Peyer's patch (tissue), 4 donors: ENCODE measurements at regions not wholly inside any gene's neighbourhood (a gene's known extent, or its start where the extent isn't known, plus 50 kb on each side); places are given as distances from the start of the nearest gene placed in this dataset.

Experiments
- DNase-seq, 3 donors: peaks; one replicate each; pipeline ENCODE4 v3.0.0-alpha.2; 2017 to 2019
- H3K27ac ChIP-seq, 4 donors: fragments of 200-600 bp; sonication (generic); one replicate each; pipeline ENCODE4 v1.5.1; 2016 to 2019
- H3K27me3 ChIP-seq, 2 donors: fragments of 200-600 bp; sonication (generic); one replicate each; pipeline ENCODE4 v1.5.1; 2019
- H3K36me3 ChIP-seq, 3 donors: fragments of 200-600 bp; sonication (generic); one replicate each; pipeline ENCODE4 v1.5.1; 2016 to 2019
- H3K4me1 ChIP-seq, 4 donors: fragments of 200-600 bp; sonication (generic); one replicate each; pipeline ENCODE4 v1.5.1; 2016 to 2019
- H3K4me3 ChIP-seq, 4 donors: fragments of 200-600 bp; sonication (generic); 1 replicate in 3 of 4; 2 replicates in 1 of 4; pipeline ENCODE4 v1.5.1; 2016 to 2019; ENCODE audit warnings: mild to moderate bottlenecking in 1 of 4
- H3K9me3 ChIP-seq, 4 donors: fragments of 200-600 bp; sonication (generic); one replicate each; pipeline ENCODE4 v1.5.1; 2016 to 2019; ENCODE audit warnings: mild to moderate bottlenecking in 1 of 4
- POLR2A ChIP-seq, 2 donors: fragments of 450-650 bp; IDR thresholded peaks; one replicate each; pipeline ENCODE4 v1.5.1; 2017; ENCODE audit warnings: antibody characterized with exemption in 2 of 2, mild to moderate bottlenecking in 2 of 2, moderate library complexity in 2 of 2
- small RNA-seq, 2 donors: library from RNA; depleted of rRNA; stranded (forward); fragments of <200 nt; gene quantifications; one replicate each; pipeline ENCODE3, GENCODE V24; 2016
- TF ChIP-seq, protein P1 (sequence below), 6 experiments: fragments of 450-650 bp in 4 of 6; fragments of 200-600 bp in 2 of 6; sonication (generic) in 1 of 6; IDR thresholded peaks; one replicate each; pipeline ENCODE4 v1.5.1; 2017 to 2019; ENCODE audit warnings: antibody characterized with exemption in 6 of 6, mild to moderate bottlenecking in 3 of 6, moderate library complexity in 1 of 6

DNA sequence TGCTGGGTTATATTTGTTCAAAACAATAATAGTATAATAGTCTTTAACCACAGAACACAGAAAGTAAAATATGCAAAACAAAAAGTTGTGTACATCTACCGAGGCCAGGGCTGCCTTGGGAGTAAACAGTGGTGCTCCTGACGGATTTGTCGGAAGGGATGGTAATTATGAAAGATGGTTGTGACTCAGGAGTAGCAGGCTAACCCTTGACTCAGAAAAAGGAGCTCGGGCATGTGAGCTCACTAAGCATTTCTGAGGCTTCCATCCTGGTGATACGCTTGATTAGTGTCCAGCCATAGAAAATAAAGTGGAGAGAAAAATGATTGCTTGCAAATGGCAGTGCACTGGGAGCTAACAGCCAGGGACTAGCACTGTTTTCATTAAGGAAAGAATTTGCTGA is 53.2 kb upstream of the SPANXB1 start:
- no peaks in the 10 kb centered on the region for H3K4me1 ChIP-seq
- no peak for TF ChIP-seq POLR2A (IDR thresholded peaks at IDR 0.05)
- TF ChIP-seq, protein P1, sequence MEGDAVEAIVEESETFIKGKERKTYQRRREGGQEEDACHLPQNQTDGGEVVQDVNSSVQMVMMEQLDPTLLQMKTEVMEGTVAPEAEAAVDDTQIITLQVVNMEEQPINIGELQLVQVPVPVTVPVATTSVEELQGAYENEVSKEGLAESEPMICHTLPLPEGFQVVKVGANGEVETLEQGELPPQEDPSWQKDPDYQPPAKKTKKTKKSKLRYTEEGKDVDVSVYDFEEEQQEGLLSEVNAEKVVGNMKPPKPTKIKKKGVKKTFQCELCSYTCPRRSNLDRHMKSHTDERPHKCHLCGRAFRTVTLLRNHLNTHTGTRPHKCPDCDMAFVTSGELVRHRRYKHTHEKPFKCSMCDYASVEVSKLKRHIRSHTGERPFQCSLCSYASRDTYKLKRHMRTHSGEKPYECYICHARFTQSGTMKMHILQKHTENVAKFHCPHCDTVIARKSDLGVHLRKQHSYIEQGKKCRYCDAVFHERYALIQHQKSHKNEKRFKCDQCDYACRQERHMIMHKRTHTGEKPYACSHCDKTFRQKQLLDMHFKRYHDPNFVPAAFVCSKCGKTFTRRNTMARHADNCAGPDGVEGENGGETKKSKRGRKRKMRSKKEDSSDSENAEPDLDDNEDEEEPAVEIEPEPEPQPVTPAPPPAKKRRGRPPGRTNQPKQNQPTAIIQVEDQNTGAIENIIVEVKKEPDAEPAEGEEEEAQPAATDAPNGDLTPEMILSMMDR (IDR thresholded peaks at IDR 0.05), result no peak
- no peaks in the 10 kb centered on the region for H3K9me3 ChIP-seq
- no peak overlapping the region for H3K27ac ChIP-seq
- DNase-seq, result no peak
- H3K36me3 ChIP-seq, result no peaks in the 10 kb centered on the region
- H3K4me3 ChIP-seq, result no peak overlapping the region
- no peaks in the 10 kb centered on the region for H3K27me3 ChIP-seq

Small RNA genes lying in the stretch of these regions (small RNA-seq; reads per million reads assigned to genes)
- gene MIR320D2, result 0 to 0.06 reads per million in 2 donors
